ENCODE measurements at regions not wholly inside any gene's neighbourhood (a gene's known extent, or its start where the extent isn't known, plus 50 kb on each side); places are given as distances from the start of the nearest gene placed in this dataset.

DNA sequence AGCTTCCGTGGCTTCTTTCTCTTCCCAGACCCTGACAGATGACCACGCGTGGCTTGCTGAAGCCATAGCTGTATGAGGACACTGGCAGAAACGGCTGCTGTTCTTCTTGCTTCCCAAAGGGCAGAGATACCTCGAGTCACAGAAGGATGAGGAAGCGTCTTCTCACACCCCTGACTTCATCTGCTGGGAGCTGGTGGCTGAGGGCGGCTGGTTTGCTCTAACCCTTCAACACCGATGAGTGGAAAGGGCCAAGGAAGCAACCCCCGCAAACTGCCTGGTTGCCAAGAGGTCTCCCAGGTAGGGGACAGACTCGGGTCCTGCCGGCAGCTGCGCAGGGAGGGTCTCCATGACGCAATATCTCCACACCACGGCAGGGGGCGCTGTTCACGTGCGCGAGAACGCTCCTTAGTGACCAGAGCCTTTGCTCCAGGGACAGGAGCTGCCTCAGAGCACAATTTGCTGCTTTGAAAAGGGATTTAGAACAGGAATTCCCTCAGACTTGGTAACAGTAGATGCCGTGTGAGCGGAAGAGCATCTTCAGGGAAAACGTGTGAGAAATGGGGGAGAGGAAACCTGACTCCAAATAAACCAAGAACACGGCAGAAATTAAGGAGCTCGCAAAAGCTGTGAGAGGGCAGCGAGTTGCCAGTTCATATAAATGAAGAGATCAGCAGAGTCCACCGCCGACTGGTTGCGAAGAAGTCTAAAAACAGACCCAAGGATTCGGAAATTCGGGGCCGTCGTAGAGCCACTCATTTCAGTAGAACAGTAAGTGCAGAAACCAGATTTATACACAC is 80.2 kb downstream of the ERMARD start (continued):
- TF ChIP-seq HDAC2 (IDR thresholded peaks at IDR 0.05; ENCODE audit: borderline replicate concordance in 1 of 2, low read depth in 2 of 2, low read length in 2 of 2) = no peak
- TF ChIP-seq TCF12 (IDR thresholded peaks at IDR 0.05; ENCODE audit: low read depth, low read length) = 0 out of 2 replicates have a peak, but pooled peaks have one; percentile 53
- TF ChIP-seq CREB1 (IDR thresholded peaks at IDR 0.05) = peak; percentile 83
- TF ChIP-seq RFX5 (IDR thresholded peaks at IDR 0.05; ENCODE audit: borderline replicate concordance, low read depth, low read length) = no peak
- TF ChIP-seq NRF1 (IDR thresholded peaks at IDR 0.05; ENCODE audit: low read depth, low read length) = peak; percentile 20; the same call in 1 of the 2 replicates
- TF ChIP-seq, protein P1, sequence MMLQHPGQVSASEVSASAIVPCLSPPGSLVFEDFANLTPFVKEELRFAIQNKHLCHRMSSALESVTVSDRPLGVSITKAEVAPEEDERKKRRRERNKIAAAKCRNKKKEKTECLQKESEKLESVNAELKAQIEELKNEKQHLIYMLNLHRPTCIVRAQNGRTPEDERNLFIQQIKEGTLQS (IDR thresholded peaks at IDR 0.05; ENCODE audit: insufficient read depth, low read depth, low read length) = peak; percentile 53; the same call in 1 of the 2 replicates
- TF ChIP-seq POU5F1 (IDR thresholded peaks at IDR 0.05; ENCODE audit: low read depth, low read length) = no peak
- TF ChIP-seq BACH1 (IDR thresholded peaks at IDR 0.05; ENCODE audit: low read length) = 0 out of 2 replicates have a peak, but pooled peaks have one; percentile 14
- TF ChIP-seq JUND (IDR thresholded peaks at IDR 0.05; ENCODE audit: low read length) = peak; percentile 66; the same call in 1 of the 2 replicates
- TF ChIP-seq TBP (IDR thresholded peaks at IDR 0.05; ENCODE audit: low read depth, low read length) = no peak
- peak; percentile 88 to 91 for TF ChIP-seq RAD21 (IDR thresholded peaks at IDR 0.05 in 1 of 2, conservative IDR thresholded peaks at IDR 0.05 in 1 of 2; ENCODE audit: low read depth in 2 of 2, low read length in 2 of 2)
- TF ChIP-seq, protein P2, sequence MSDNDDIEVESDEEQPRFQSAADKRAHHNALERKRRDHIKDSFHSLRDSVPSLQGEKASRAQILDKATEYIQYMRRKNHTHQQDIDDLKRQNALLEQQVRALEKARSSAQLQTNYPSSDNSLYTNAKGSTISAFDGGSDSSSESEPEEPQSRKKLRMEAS (IDR thresholded peaks at IDR 0.05) = peak; percentile 42
- TF ChIP-seq POLR2A (IDR thresholded peaks at IDR 0.05; ENCODE audit: control extremely low read depth in 1 of 2, low read depth in 2 of 2, low read length in 2 of 2) = no peak
- no peak for TF ChIP-seq ATF2 (IDR thresholded peaks at IDR 0.05; ENCODE audit: low read length)
- TF ChIP-seq CHD2 (IDR thresholded peaks at IDR 0.05; ENCODE audit: low read length) = no peak

All from H1 (cell line).